SK-N-SH (cell line): ENCODE measurements at regions not wholly inside any gene's neighbourhood (a gene's known extent, or its start where the extent isn't known, plus 50 kb on each side); places are given as distances from the start of the nearest gene placed in this dataset.

ENCODE experiments used
- CTCF ChIA-PET: fragments of 300-600, 350-600 bp; formaldehyde crosslinking; extraction: SDS; loops from one replicate; lab custom pipeline; 2021; lab: Yijun Ruan, JAX
- POLR2A ChIA-PET: fragments of 350-600 bp; sonication (Branson Sonifier 250); formaldehyde crosslinking; extraction: SDS; loops from one replicate; lab custom pipeline; 2020; ENCODE audit warnings: antibody characterized with exemption, inconsistent platforms; lab: Yijun Ruan, JAX
- DNase-seq: peaks from one replicate; pipeline ENCODE4 v3.0.0; 2012
- H2AFZ ChIP-seq: fragments of 200-600 bp; sonication (generic); 2 replicates; pipeline ENCODE4 v1.8.1; 2016; ENCODE audit warnings: antibody characterized with exemption, mild to moderate bottlenecking, low read depth
- H3F3A ChIP-seq: fragments of 200-600 bp; sonication (generic); replicated peaks from 2 replicates; pipeline ENCODE3; 2016; ENCODE audit warnings: antibody characterized with exemption, mild to moderate bottlenecking; ENCODE audit not compliant: insufficient read depth
- H3K27ac ChIP-seq, 2 experiments: fragments of 200-500 bp in 1 of 2; fragments of 200-600 bp in 1 of 2; sonication (Bioruptor generic) in 1 of 2; sonication (generic), shearing (Covaris generic) in 1 of 2; 2 replicates each; pipeline versions ENCODE4 v1.5.1 to v1.6.1; 2014 to 2016; ENCODE audit warnings: low read depth in 2 of 2, inconsistent platforms in 1 of 2, low read length in 1 of 2, mild to moderate bottlenecking in 1 of 2, mixed read lengths in 1 of 2
- H3K27me3 ChIP-seq: fragments of 200-600 bp; sonication (generic), shearing (Covaris generic); 2 replicates; pipeline ENCODE4 v1.6.1; 2016; ENCODE audit warnings: mixed run types; ENCODE audit not compliant: insufficient read depth
- H3K36me3 ChIP-seq, 2 experiments: fragments of 200-500 bp in 1 of 2; fragments of 200-600 bp in 1 of 2; sonication (Bioruptor generic) in 1 of 2; sonication (generic) in 1 of 2; replicated peaks in 1 of 2; 2 replicates each; pipeline versions ENCODE3 to v1.5.1; 2014 to 2016; ENCODE audit warnings: low read length in 1 of 2, mild to moderate bottlenecking in 1 of 2; ENCODE audit not compliant: insufficient read depth in 2 of 2, control insufficient read depth in 1 of 2
- H3K4me1 ChIP-seq, 2 experiments: fragments of 200-500 bp in 1 of 2; fragments of 200-600 bp in 1 of 2; sonication (Bioruptor generic) in 1 of 2; sonication (generic), shearing (Covaris generic) in 1 of 2; 2 replicates each; pipeline versions ENCODE4 v1.5.1 to v1.6.1; 2014 to 2016; ENCODE audit warnings: low read depth in 1 of 2, low read length in 1 of 2, mixed run types in 1 of 2; ENCODE audit not compliant: insufficient read depth in 2 of 2, control insufficient read depth in 1 of 2
- H3K4me2 ChIP-seq: fragments of 200-600 bp; sonication (generic), shearing (Covaris generic); 2 replicates; pipeline ENCODE4 v1.6.1; 2017; ENCODE audit warnings: mixed run types
- H3K4me3 ChIP-seq, 2 experiments: fragments of 200-500 bp in 1 of 2; fragments of 200-600 bp in 1 of 2; sonication (Bioruptor generic) in 1 of 2; sonication (generic), shearing (Covaris generic) in 1 of 2; 2 replicates each; pipeline versions ENCODE4 v1.5.1 to v1.8.1; 2014 to 2016; ENCODE audit warnings: low read depth in 2 of 2, inconsistent platforms in 1 of 2, low read length in 1 of 2, mild to moderate bottlenecking in 1 of 2, mixed read lengths in 1 of 2, moderate library complexity in 1 of 2
- H3K79me2 ChIP-seq: fragments of 200-600 bp; sonication (generic); 2 replicates; pipeline ENCODE4 v1.8.1; 2017; ENCODE audit warnings: mild to moderate bottlenecking; ENCODE audit not compliant: insufficient read depth
- H3K9ac ChIP-seq: fragments of 200-600 bp; sonication (generic); 2 replicates; pipeline ENCODE4 v1.6.1; 2017; ENCODE audit warnings: mixed run types
- H3K9me2 ChIP-seq: fragments of 200-600 bp; sonication (generic); 2 replicates; pipeline ENCODE4 v1.6.1; 2017; ENCODE audit warnings: mixed run types
- H3K9me3 ChIP-seq: fragments of 200-600 bp; sonication (generic); 2 replicates; pipeline ENCODE4 v1.6.1; 2017; ENCODE audit warnings: mixed run types, mild to moderate bottlenecking, moderate library complexity
- H4K20me1 ChIP-seq: fragments of 200-600 bp; sonication (generic); 2 replicates; pipeline ENCODE4 v1.6.1; 2017; ENCODE audit warnings: mild to moderate bottlenecking, mixed run types; ENCODE audit not compliant: insufficient read depth
- EP300 ChIP-seq, 2 experiments: IDR thresholded peaks; 2 replicates each; pipeline versions ENCODE4 v1.4.0 to v1.6.1; 2012; ENCODE audit warnings: borderline replicate concordance in 1 of 2, low read depth in 1 of 2, low read length in 1 of 2
- FOSL2 ChIP-seq: IDR thresholded peaks from 2 replicates; pipeline ENCODE4 v1.4.0; 2012; ENCODE audit warnings: low read depth, mild to moderate bottlenecking, moderate library complexity, borderline replicate concordance
- GABPA ChIP-seq: IDR thresholded peaks from 2 replicates; pipeline ENCODE4 v1.4.0; 2012; ENCODE audit warnings: low read depth, mild to moderate bottlenecking
- GATA2 ChIP-seq: sonication (generic); formaldehyde crosslinking; IDR thresholded peaks from 2 replicates; pipeline ENCODE4 v1.5.0; 2020; ENCODE audit warnings: mild to moderate bottlenecking, missing genetic modification reagents
- NFIC ChIP-seq: IDR thresholded peaks from 2 replicates; pipeline ENCODE4 v1.4.0; 2012; ENCODE audit warnings: borderline replicate concordance
- RAD21 ChIP-seq: IDR thresholded peaks from 2 replicates; pipeline ENCODE4 v1.6.1; 2012; ENCODE audit warnings: mild to moderate bottlenecking, low read length
- RXRA ChIP-seq: IDR thresholded peaks from 2 replicates; pipeline ENCODE4 v1.4.0; 2012; ENCODE audit warnings: low read depth, mild to moderate bottlenecking, borderline replicate concordance
- SMC3 ChIP-seq: IDR thresholded peaks from 2 replicates; pipeline ENCODE4 v1.6.1; 2012; ENCODE audit warnings: low read depth, low read length, improper control_type of control experiment
- TAF1 ChIP-seq: IDR thresholded peaks from 2 replicates; pipeline ENCODE4 v1.6.1; 2012; ENCODE audit warnings: low read depth, mild to moderate bottlenecking, low read length, moderate library complexity, borderline replicate concordance
- TEAD4 ChIP-seq: IDR thresholded peaks from 2 replicates; pipeline ENCODE4 v1.4.0; 2012; ENCODE audit warnings: mild to moderate bottlenecking, borderline replicate concordance; ENCODE audit not compliant: insufficient read depth
- WGBS: methylation state at CpG from one replicate; pipeline ENCODE4 v1.1.6; 2017; ENCODE audit warnings: low lambda C conversion rate; 5-methylcytosine and 5-hydroxymethylcytosine counted together
- TF ChIP-seq, protein P1 (sequence below): IDR thresholded peaks from 2 replicates; pipeline ENCODE4 v1.4.0; 2012; ENCODE audit warnings: low read depth
- TF ChIP-seq, protein P2 (sequence below): IDR thresholded peaks from 2 replicates; pipeline ENCODE4 v1.4.0; 2012; ENCODE audit warnings: low read depth, borderline replicate concordance
- TF ChIP-seq, protein P3 (sequence below): fragments of 200-600 bp; sonication (generic); IDR thresholded peaks from 2 replicates; pipeline ENCODE4 v1.6.1; 2017; ENCODE audit warnings: antibody characterized with exemption, mild to moderate bottlenecking, moderate library complexity
- TF ChIP-seq, protein P4 (sequence below): fragments of 150-350 bp; IDR thresholded peaks from 2 replicates; pipeline ENCODE4 v1.6.1; 2017; ENCODE audit warnings: antibody characterized with exemption, low read length, low read depth, borderline replicate concordance
- TF ChIP-seq, protein P5 (sequence below): IDR thresholded peaks from 2 replicates; pipeline ENCODE4; 2012

DNA sequence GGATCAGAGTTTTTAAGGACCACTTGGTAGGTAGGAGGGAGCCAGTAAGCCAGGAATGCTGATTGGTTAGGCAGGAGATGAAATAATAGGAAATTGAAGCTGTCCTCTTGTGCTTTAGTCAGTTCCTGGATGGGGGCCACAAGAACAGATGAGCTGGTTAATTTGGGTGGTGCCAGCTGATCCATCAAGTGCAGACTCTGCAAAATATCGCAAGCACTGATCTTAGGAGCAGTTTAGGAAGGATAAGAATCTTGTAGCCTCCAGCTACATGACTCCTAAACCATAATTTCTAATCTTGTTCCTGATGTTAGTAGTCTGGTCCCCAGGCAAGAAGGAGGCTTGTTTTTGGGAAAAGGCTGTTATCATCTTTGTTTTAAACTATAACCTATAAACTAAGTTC is 117.9 kb upstream of the GPR12 start:
- Histone ChIP-seq H3K4me1 (peaks cover 0 to 13% of the 10 kb centered on the region in 2 experiments; a peak in 2 of 4 replicates), H3K9me3 (no peaks in the 10 kb centered on the region), H2AFZ (no peak overlapping the region), H3K36me3 (no peaks in the 10 kb centered on the region), H3K4me3 (no peak overlapping the region), H3K27me3 (no peaks in the 10 kb centered on the region; the same call in 1 of the 2 replicates), H3K9me2 (no peaks in the 10 kb centered on the region), H3K27ac (no peak overlapping the region), H3K4me2 (no peak overlapping the region), H3K79me2 (no peaks in the 10 kb centered on the region), H3F3A (no peaks in the 10 kb centered on the region), H4K20me1 (no peaks in the 10 kb centered on the region), H3K9ac (no peak overlapping the region)
- ChIA-PET POLR2A (no interaction called here), CTCF (interaction anchor here (1.0 to 3.7 kb wide), 5 partner anchors 15 to 180 kb away, joined by 3 to 14 read pairs (median 5); no protein-coding TSS in a partner anchor)
- WGBS, result 0% methylated on average over 1 of the region's 1 CpG
- no peak for DNase-seq
- TF ChIP-seq RXRA (no peak), RAD21 (no peak), GATA2 (CRISPR knock-in tag) (peak; percentile 32; the same call in 1 of the 2 replicates)

DNA sequence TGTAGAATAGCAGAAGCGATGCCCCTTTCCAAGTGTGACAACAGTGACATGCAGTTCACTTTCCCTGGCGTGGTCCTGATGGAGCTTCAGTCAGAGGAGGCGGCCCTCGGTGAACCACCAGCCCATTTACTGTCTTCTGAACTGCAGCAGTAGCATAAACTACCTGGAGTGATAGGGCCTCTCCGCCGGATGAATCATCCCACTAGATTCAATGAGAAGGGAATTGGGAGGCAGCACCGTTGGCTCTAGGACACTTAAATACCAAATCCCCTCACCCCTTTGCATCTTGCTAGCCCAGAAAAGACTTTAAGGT is 112.8 kb upstream of the GPR12 start:
- POLR2A ChIA-PET, result no interaction called here
- 48% methylated on average over 7 of the region's 7 CpGs for WGBS

More for the DNA sequence above, 112.8 kb upstream of the GPR12 start:
- DNase-seq, result no peak
- Histone ChIP-seq H3K79me2 (no peaks in the 10 kb centered on the region), H3K27ac (no peak overlapping the region), H3K27me3 (no peaks in the 10 kb centered on the region), H2AFZ (no peak overlapping the region), H3K4me3 (no peak overlapping the region), H3F3A (no peaks in the 10 kb centered on the region), H4K20me1 (no peaks in the 10 kb centered on the region), H3K4me2 (no peak overlapping the region), H3K9me3 (no peaks in the 10 kb centered on the region), H3K9me2 (no peaks in the 10 kb centered on the region), H3K9ac (no peak overlapping the region), H3K36me3 (no peaks in the 10 kb centered on the region), H3K4me1 (peaks cover 0 to 10% of the 10 kb centered on the region in 2 experiments; a peak in 1 of 4 replicates)
- TF ChIP-seq, protein P1, sequence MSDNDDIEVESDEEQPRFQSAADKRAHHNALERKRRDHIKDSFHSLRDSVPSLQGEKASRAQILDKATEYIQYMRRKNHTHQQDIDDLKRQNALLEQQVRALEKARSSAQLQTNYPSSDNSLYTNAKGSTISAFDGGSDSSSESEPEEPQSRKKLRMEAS, result no peak
- TF ChIP-seq, protein P2, sequence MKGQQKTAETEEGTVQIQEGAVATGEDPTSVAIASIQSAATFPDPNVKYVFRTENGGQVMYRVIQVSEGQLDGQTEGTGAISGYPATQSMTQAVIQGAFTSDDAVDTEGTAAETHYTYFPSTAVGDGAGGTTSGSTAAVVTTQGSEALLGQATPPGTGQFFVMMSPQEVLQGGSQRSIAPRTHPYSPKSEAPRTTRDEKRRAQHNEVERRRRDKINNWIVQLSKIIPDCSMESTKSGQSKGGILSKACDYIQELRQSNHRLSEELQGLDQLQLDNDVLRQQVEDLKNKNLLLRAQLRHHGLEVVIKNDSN, result no peak
- no peak for TF ChIP-seq EP300 (IDR thresholded peaks at IDR 0.05; ENCODE audit: borderline replicate concordance in 1 of 2, low read depth in 1 of 2, low read length in 1 of 2)
- no peak for TF ChIP-seq FOSL2
- TF ChIP-seq, protein P3, sequence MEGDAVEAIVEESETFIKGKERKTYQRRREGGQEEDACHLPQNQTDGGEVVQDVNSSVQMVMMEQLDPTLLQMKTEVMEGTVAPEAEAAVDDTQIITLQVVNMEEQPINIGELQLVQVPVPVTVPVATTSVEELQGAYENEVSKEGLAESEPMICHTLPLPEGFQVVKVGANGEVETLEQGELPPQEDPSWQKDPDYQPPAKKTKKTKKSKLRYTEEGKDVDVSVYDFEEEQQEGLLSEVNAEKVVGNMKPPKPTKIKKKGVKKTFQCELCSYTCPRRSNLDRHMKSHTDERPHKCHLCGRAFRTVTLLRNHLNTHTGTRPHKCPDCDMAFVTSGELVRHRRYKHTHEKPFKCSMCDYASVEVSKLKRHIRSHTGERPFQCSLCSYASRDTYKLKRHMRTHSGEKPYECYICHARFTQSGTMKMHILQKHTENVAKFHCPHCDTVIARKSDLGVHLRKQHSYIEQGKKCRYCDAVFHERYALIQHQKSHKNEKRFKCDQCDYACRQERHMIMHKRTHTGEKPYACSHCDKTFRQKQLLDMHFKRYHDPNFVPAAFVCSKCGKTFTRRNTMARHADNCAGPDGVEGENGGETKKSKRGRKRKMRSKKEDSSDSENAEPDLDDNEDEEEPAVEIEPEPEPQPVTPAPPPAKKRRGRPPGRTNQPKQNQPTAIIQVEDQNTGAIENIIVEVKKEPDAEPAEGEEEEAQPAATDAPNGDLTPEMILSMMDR, result no peak
- TF ChIP-seq, protein P4, sequence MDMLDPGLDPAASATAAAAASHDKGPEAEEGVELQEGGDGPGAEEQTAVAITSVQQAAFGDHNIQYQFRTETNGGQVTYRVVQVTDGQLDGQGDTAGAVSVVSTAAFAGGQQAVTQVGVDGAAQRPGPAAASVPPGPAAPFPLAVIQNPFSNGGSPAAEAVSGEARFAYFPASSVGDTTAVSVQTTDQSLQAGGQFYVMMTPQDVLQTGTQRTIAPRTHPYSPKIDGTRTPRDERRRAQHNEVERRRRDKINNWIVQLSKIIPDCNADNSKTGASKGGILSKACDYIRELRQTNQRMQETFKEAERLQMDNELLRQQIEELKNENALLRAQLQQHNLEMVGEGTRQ, result no peak
- no peak for TF ChIP-seq GATA2 (CRISPR knock-in tag)
- TF ChIP-seq NFIC, result no peak
- TF ChIP-seq RXRA, result no peak
- TF ChIP-seq TAF1, result no peak
- no peak for TF ChIP-seq TEAD4
- TF ChIP-seq, protein P5, sequence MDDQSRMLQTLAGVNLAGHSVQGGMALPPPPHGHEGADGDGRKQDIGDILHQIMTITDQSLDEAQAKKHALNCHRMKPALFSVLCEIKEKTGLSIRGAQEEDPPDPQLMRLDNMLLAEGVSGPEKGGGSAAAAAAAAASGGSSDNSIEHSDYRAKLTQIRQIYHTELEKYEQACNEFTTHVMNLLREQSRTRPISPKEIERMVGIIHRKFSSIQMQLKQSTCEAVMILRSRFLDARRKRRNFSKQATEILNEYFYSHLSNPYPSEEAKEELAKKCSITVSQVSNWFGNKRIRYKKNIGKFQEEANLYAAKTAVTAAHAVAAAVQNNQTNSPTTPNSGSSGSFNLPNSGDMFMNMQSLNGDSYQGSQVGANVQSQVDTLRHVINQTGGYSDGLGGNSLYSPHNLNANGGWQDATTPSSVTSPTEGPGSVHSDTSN, result no peak
- TF ChIP-seq SMC3, result no peak
- no peak for TF ChIP-seq GABPA
- CTCF ChIA-PET, result interaction anchor here (0.6 to 5.5 kb wide), 74 partner anchors 9 to 735 kb away, joined by 3 to 170 read pairs (median 6); partner anchors contain the start of gene WASF3
